ENCODE measurements at regions not wholly inside any gene's neighbourhood (a gene's known extent, or its start where the extent isn't known, plus 50 kb on each side); places are given as distances from the start of the nearest gene placed in this dataset.

- no peak for DNase-seq (ENCODE audit: low read depth, low spot score)
- H3K27me3 ChIP-seq (ENCODE audit: control insufficient read depth in 2 of 2, insufficient read depth in 2 of 2, low read length in 2 of 2), result no peaks in the 10 kb centered on the region
- H4K20me1 ChIP-seq (replicated peaks; ENCODE audit: control insufficient read depth, extremely low read depth, insufficient read depth, low read length), result no peaks in the 10 kb centered on the region
- no peak overlapping the region for H3K9ac ChIP-seq (replicated peaks; ENCODE audit: extremely low read depth, insufficient read depth, low read length)
- no peaks in the 10 kb centered on the region for H3K79me2 ChIP-seq (ENCODE audit: control insufficient read depth, insufficient read depth, low read length)
- H3K9me1 ChIP-seq (replicated peaks; ENCODE audit: control insufficient read depth, extremely low read depth, insufficient read depth, low read length), result no peaks in the 10 kb centered on the region
- dilution Hi-C loops (cut with MboI; ENCODE audit: extremely low pct_ligation_motif_present, low sequenced_read_pairs), result no loop called here
- no peaks in the 10 kb centered on the region for H3K36me3 ChIP-seq (ENCODE audit: control insufficient read depth in 2 of 2, extremely low read depth in 1 of 2, insufficient read depth in 2 of 2, low read length in 2 of 2)
- H3K4me1 ChIP-seq (ENCODE audit: control insufficient read depth, extremely low read depth, insufficient read depth, low read length), result no peaks in the 10 kb centered on the region
- H2AFZ ChIP-seq (ENCODE audit: low read depth, low read length), result no peak overlapping the region
- ChIA-PET CTCF (no interaction called here), POLR2A (no interaction called here)
- no peak overlapping the region for H3K4me3 ChIP-seq (replicated peaks in 1 of 3; ENCODE audit: insufficient read depth in 1 of 3, low read depth in 1 of 3, low read length in 3 of 3)
- H3K9me3 ChIP-seq (replicated peaks; ENCODE audit: control insufficient read depth, insufficient read depth, low read length), result no peaks in the 10 kb centered on the region
- no peak overlapping the region for H3K27ac ChIP-seq (ENCODE audit: insufficient read depth, low read depth, low read length)
- no peak overlapping the region for H3K4me2 ChIP-seq (ENCODE audit: insufficient read depth, low read length)
- TF ChIP-seq GATA2 (IDR thresholded peaks at IDR 0.05; ENCODE audit: insufficient read depth, insufficient read length, low read depth, low read length) (no peak), MAX (IDR thresholded peaks at IDR 0.05; ENCODE audit: insufficient read depth, insufficient read length) (no peak), POLR2A (IDR thresholded peaks at IDR 0.05; ENCODE audit: low read depth, low read length) (no peak), FOS (IDR thresholded peaks at IDR 0.05; ENCODE audit: borderline replicate concordance, insufficient read depth, low read length) (no peak), EZH2 (IDR thresholded peaks at IDR 0.05; ENCODE audit: borderline replicate concordance, low read depth, low read length, severe bottlenecking) (no peak), CTCF (IDR thresholded peaks at IDR 0.05; ENCODE audit: extremely low read depth in 1 of 2, insufficient read depth in 1 of 2, low read depth in 1 of 2, low read length in 2 of 2) (no peak), MYC (IDR thresholded peaks at IDR 0.05; ENCODE audit: low read depth, low read length) (no peak), POLR2AphosphoS5 (IDR thresholded peaks at IDR 0.05; ENCODE audit: insufficient read depth, low read depth, low read length) (no peak), JUN (IDR thresholded peaks at IDR 0.05; ENCODE audit: borderline replicate concordance, insufficient read depth, insufficient read length, low read depth) (no peak)
- no peak for FAIRE-seq
- intact Hi-C loops (cut with micrococcal nuclease), result no loop called here
- BruUV-seq (replicated peaks), result no TSS peak
Observed at GRCh38 chr17:71398800-71399219, 722.0 kb upstream of the SOX9 start.

All from endothelial cell of umbilical vein (primary cell).